MCF 10A (cell line): ENCODE measurements at regions not wholly inside any gene's neighbourhood (a gene's known extent, or its start where the extent isn't known, plus 50 kb on each side); places are given as distances from the start of the nearest gene placed in this dataset.

Experiments used
- BruUV-seq: library from RNA; stranded (reverse); fragments of 400-500 nt; replicated peaks from 2 replicates; lab custom pipeline; 2021; lab: Mats Ljungman, UMichigan
- CTCF ChIA-PET: fragments of 300-600 bp; sonication (Branson Sonifier 250); formaldehyde crosslinking; extraction: SDS; loops from one replicate; lab custom pipeline; 2021; ENCODE audit warnings: antibody characterized with exemption, inconsistent platforms; lab: Yijun Ruan, JAX
- POLR2A ChIA-PET: fragments of 300-600, 350-650 bp; sonication (Branson Sonifier 250); formaldehyde crosslinking; extraction: SDS; loops from one replicate; lab custom pipeline; 2020; ENCODE audit warnings: antibody characterized with exemption, inconsistent platforms; lab: Yijun Ruan, JAX
- DNase-seq: peaks from one replicate; pipeline ENCODE4 v3.0.0-alpha.2; 2018; ENCODE audit not compliant: unreplicated experiment
- H3K27ac Mint-ChIP-seq: one replicate; pipeline ENCODE4 v1.8.0; 2022; ENCODE audit warnings: mild to moderate bottlenecking, low read depth, mixed read lengths; ENCODE audit not compliant: unreplicated experiment
- H3K27me3 Mint-ChIP-seq: one replicate; pipeline ENCODE4 v1.8.0; 2022; ENCODE audit warnings: mixed read lengths; ENCODE audit not compliant: insufficient read depth, unreplicated experiment
- H3K36me3 Mint-ChIP-seq: one replicate; pipeline ENCODE4 v1.8.0; 2022; ENCODE audit warnings: mild to moderate bottlenecking, moderate library complexity, mixed read lengths; ENCODE audit not compliant: insufficient read depth, unreplicated experiment
- H3K4me1 Mint-ChIP-seq: one replicate; pipeline ENCODE4 v1.8.0; 2022; ENCODE audit warnings: mixed read lengths; ENCODE audit not compliant: insufficient read depth, unreplicated experiment
- H3K4me3 Mint-ChIP-seq: one replicate; pipeline ENCODE4 v1.8.0; 2022; ENCODE audit warnings: mild to moderate bottlenecking, moderate library complexity, mixed read lengths; ENCODE audit not compliant: unreplicated experiment
- H3K9me3 Mint-ChIP-seq: one replicate; pipeline ENCODE4 v1.8.0; 2022; ENCODE audit warnings: mixed read lengths; ENCODE audit not compliant: unreplicated experiment
- CTCF ChIP-seq: fragments of 200-600 bp; IDR thresholded peaks from one replicate; pipeline ENCODE4 v1.8.0; 2022; ENCODE audit warnings: antibody characterized with exemption, mild to moderate bottlenecking; ENCODE audit not compliant: unreplicated experiment
- intact Hi-C: fragments of 100-400 bp; cut with micrococcal nuclease; formaldehyde crosslinking; loops from 2 replicates; pipeline ENCODE4 v1.14.1; 2022

DNA sequence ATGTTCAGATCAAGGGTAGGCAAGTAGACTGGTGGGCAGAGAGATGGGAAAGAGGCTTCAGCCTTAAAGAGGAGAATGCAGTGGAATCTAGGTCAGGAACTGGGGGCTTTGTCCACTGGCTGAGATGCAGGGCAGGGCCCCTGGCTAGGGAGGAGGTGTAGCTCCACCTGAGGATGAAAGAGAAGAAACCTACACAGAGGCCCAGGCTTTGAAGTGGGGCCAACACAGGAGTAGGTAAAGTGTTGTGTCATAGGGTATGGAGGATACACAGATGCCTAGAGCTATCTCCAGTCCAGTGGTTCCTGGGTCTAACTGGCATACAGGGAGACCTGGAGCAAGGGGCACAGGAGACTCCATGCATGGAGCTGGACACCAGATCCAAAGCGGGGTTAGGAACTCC is 73.5 kb downstream of the RASSF10 start:
- Mint-ChIP-seq H3K9me3 (peaks cover 4% of the 10 kb centered on the region), H3K36me3 (peaks cover 5% of the 10 kb centered on the region), H3K4me3 (no peak overlapping the region), H3K27me3 (peaks cover 25% of the 10 kb centered on the region), H3K27ac (no peak overlapping the region), H3K4me1 (no peaks in the 10 kb centered on the region)
- intact Hi-C loops: no loop called here
- no peak for TF ChIP-seq CTCF
- BruUV-seq: no TSS peak
- POLR2A ChIA-PET: interaction anchor here (1.5 kb wide), 1 partner anchor 9 kb away, joined by 4 read pairs; no protein-coding TSS in a partner anchor
- CTCF ChIA-PET: interaction anchor here (1.4 kb wide), 1 partner anchor 9 kb away, joined by 3 read pairs; no protein-coding TSS in a partner anchor
- DNase-seq: no peak

DNA sequence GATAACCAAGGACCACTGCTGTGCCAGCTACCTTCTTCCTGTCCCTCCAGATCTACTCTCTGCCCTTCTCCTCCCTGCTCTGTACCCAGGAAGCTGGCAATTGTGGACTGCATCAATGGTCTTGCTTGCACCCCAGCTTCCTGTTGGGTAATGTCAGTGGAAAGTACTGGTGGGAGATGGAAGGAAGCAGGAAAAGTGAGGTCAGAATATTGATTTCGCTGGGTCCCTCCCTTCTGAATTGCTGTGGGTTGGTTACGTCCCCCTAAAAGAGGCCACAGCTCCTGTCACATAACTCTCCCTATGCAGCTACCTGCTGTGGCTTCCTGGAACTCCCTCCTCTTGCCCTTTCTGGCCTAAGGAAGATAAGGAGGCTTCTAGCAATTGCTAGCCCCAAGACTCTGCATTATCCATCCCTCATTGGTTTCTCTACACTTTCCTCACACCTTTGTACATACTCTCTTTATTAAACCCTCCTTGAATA is 81.2 kb downstream of the RASSF10 start:
- Mint-ChIP-seq H3K9me3 (peaks cover 6% of the 10 kb centered on the region), H3K4me3 (no peak overlapping the region), H3K27ac (no peak overlapping the region), H3K36me3 (no peaks in the 10 kb centered on the region), H3K27me3 (peaks cover 16% of the 10 kb centered on the region), H3K4me1 (peaks cover 16% of the 10 kb centered on the region)
- no peak for DNase-seq
- TF ChIP-seq CTCF: no peak
- intact Hi-C loops: no loop called here
- ChIA-PET CTCF (interaction anchor here (0.6 to 0.8 kb wide), 2 partner anchors 10 to 808 kb away, joined by 4 to 7 read pairs; no protein-coding TSS in a partner anchor), POLR2A (interaction anchor here (0.7 to 0.9 kb wide), 2 partner anchors 10 to 759 kb away, joined by 3 read pairs; no protein-coding TSS in a partner anchor)
- no TSS peak for BruUV-seq

DNA sequence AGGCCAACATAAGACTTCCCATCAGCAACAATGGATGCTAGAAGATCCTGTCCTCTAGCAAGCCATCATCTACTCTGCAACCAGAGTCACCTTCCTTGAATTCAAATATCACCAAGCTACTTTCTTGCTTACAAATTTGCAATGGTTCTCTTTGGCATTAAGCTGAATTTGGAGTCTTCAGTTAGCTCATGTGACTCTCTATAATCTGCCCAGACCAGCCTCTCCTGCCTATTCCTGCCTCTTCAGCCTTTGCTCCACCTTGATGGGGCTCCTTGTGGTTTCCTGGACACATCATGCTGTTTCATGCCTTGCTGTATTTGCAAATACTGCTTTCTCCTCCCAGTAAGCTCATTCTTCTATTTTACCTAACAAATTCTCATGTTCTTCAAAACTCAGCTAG is 82.3 kb downstream of the RASSF10 start:
- CTCF ChIA-PET: interaction anchor here (0.6 to 1.3 kb wide), 5 partner anchors 19 to 252 kb away, joined by 3 to 6 read pairs (median 3); no protein-coding TSS in a partner anchor

More for the DNA sequence above, 82.3 kb downstream of the RASSF10 start:
- H3K9me3 Mint-ChIP-seq: peaks cover 6% of the 10 kb centered on the region
- no peaks in the 10 kb centered on the region for H3K36me3 Mint-ChIP-seq
- TF ChIP-seq CTCF: no peak
- no peak overlapping the region for H3K27ac Mint-ChIP-seq
- POLR2A ChIA-PET: interaction anchor here (0.9 kb wide), 2 partner anchors 9 to 12 kb away, joined by 3 to 4 read pairs; no protein-coding TSS in a partner anchor
- DNase-seq: peak; percentile 55
- H3K27me3 Mint-ChIP-seq: peaks cover 5% of the 10 kb centered on the region
- peaks cover 16% of the 10 kb centered on the region for H3K4me1 Mint-ChIP-seq
- intact Hi-C loops: no loop called here
- no TSS peak for BruUV-seq
- no peak overlapping the region for H3K4me3 Mint-ChIP-seq
